H54 (cell line): ENCODE measurements at regions not wholly inside any gene's neighbourhood (a gene's known extent, or its start where the extent isn't known, plus 50 kb on each side); places are given as distances from the start of the nearest gene placed in this dataset.
"Not testable (repeated sequence)": the region's sequence is repeated elsewhere in the genome, so short reads cannot be mapped to it uniquely, and the experiment has no call there.

Source experiments
- DNase-seq: peaks from one replicate; pipeline ENCODE4 v3.0.0; 2011; ENCODE audit warnings: low spot score, mixed read lengths; ENCODE audit not compliant: insufficient read length
- FAIRE-seq: peaks from 3 replicates; lab custom pipeline; 2011; peaks lifted over from hg19 to GRCh38; lab: Jason Lieb, UNC
- POLR2A ChIP-seq: IDR thresholded peaks from 2 replicates; pipeline ENCODE4 v1.6.1; 2011; ENCODE audit warnings: low read depth, mild to moderate bottlenecking, low read length

GRCh38 chr6:147949981-147950622 lies 392.5 kb upstream of the SASH1 start:
- FAIRE-seq, result no peak
- no peak for TF ChIP-seq POLR2A
- DNase-seq, result no peak

GRCh38 chr6:147950623-147950987 lies 392.0 kb upstream of the SASH1 start:
- FAIRE-seq, result no peak
- TF ChIP-seq POLR2A, result no peak
- DNase-seq, result no peak

- DNase-seq (no peak), FAIRE-seq (no peak)
- TF ChIP-seq POLR2A, result no peak
Measured at GRCh38 chr6:147951726-147952125, 390.9 kb upstream of the SASH1 start.

- no peak for FAIRE-seq
- DNase-seq, result no peak
- TF ChIP-seq POLR2A, result no peak
Measured at GRCh38 chr6:147954938-147955337, 387.7 kb upstream of the SASH1 start.

GRCh38 chr6:147958683-147959082 lies 384.0 kb upstream of the SASH1 start:
- FAIRE-seq, result no peak
- DNase-seq, result no peak
- no peak for TF ChIP-seq POLR2A

GRCh38 chr6:147961481-147962141 lies 381.0 kb upstream of the SASH1 start:
- no peak for TF ChIP-seq POLR2A
- FAIRE-seq, result no peak
- DNase-seq, result no peak

- not testable (repeated sequence) for FAIRE-seq
Measured at GRCh38 chr6:147965448-147965847, 377.2 kb upstream of the SASH1 start.

GRCh38 chr6:147970970-147971369 lies 371.7 kb upstream of the SASH1 start:
- no peak for TF ChIP-seq POLR2A
- DNase-seq (no peak), FAIRE-seq (no peak)

More at GRCh38 chr6:147965448-147965847, 377.2 kb upstream of the SASH1 start:
- not testable (repeated sequence) for DNase-seq

- FAIRE-seq, result no peak
- TF ChIP-seq POLR2A, result no peak
- DNase-seq, result no peak
Measured at GRCh38 chr6:147972448-147972847, 370.2 kb upstream of the SASH1 start.

- TF ChIP-seq POLR2A, result no peak
- FAIRE-seq, result no peak
- no peak for DNase-seq
Measured at GRCh38 chr6:147973806-147974205, 368.8 kb upstream of the SASH1 start.

GRCh38 chr6:147974376-147974775 lies 368.3 kb upstream of the SASH1 start:
- no peak for TF ChIP-seq POLR2A
- FAIRE-seq (no peak), DNase-seq (no peak)

GRCh38 chr6:147977851-147978465 lies 364.7 kb upstream of the SASH1 start:
- TF ChIP-seq POLR2A, result no peak
- FAIRE-seq, result no peak

GRCh38 chr6:147979966-147980365 lies 362.7 kb upstream of the SASH1 start:
- FAIRE-seq (no peak), DNase-seq (no peak)
- TF ChIP-seq POLR2A, result no peak

More at GRCh38 chr6:147977851-147978465, 364.7 kb upstream of the SASH1 start:
- no peak for DNase-seq

GRCh38 chr6:147983581-147984366 lies 358.9 kb upstream of the SASH1 start:
- no peak for TF ChIP-seq POLR2A
- no peak for FAIRE-seq
- no peak for DNase-seq
